GM13977 (cell line): ENCODE measurements at regions not wholly inside any gene's neighbourhood (a gene's known extent, or its start where the extent isn't known, plus 50 kb on each side); places are given as distances from the start of the nearest gene placed in this dataset.

Experiments used
- DNase-seq: peaks from one replicate; pipeline ENCODE4 v3.0.0; 2012; ENCODE audit warnings: low spot score
- in situ Hi-C: fragments of 300-500 bp; cut with MboI; formaldehyde crosslinking; loops from one replicate; pipeline ENCODE4 v1.12.0; 2022; ENCODE audit warnings: low sequenced_read_pairs, low pct_unique_long_range_greater_than_20kb, mixed read lengths, inconsistent platforms; ENCODE audit not compliant: unreplicated experiment
- TF ChIP-seq, protein P1 (sequence below): IDR thresholded peaks from 2 replicates; pipeline ENCODE4 v1.5.1; 2012; ENCODE audit warnings: mild to moderate bottlenecking, control low read depth; ENCODE audit not compliant: insufficient read depth; ENCODE audit errors: extremely low read depth, missing control alignments

DNA sequence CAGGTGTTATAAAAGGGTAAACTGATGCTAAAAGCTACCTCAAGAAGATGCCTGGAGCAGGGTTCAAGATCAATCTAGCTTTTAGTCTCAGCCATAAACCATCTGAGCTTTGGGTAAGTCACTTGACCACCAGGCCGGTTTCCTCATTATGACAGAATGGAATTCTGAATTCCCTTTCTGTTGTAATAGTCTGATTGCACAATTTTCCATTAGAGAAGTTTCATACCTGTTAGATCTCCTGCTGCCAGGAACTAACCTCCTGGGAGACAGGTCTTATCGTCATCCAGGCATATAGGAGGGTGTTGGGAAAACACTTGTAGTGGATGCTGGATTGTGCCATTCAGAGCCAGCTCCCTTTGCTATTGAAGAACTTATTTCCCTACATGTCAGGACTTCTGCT lies 272.5 kb downstream of the TDRD15 start:
- TF ChIP-seq, protein P1, sequence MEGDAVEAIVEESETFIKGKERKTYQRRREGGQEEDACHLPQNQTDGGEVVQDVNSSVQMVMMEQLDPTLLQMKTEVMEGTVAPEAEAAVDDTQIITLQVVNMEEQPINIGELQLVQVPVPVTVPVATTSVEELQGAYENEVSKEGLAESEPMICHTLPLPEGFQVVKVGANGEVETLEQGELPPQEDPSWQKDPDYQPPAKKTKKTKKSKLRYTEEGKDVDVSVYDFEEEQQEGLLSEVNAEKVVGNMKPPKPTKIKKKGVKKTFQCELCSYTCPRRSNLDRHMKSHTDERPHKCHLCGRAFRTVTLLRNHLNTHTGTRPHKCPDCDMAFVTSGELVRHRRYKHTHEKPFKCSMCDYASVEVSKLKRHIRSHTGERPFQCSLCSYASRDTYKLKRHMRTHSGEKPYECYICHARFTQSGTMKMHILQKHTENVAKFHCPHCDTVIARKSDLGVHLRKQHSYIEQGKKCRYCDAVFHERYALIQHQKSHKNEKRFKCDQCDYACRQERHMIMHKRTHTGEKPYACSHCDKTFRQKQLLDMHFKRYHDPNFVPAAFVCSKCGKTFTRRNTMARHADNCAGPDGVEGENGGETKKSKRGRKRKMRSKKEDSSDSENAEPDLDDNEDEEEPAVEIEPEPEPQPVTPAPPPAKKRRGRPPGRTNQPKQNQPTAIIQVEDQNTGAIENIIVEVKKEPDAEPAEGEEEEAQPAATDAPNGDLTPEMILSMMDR, result no peak
- DNase-seq, result no peak
- in situ Hi-C loops, result no loop called here

DNA sequence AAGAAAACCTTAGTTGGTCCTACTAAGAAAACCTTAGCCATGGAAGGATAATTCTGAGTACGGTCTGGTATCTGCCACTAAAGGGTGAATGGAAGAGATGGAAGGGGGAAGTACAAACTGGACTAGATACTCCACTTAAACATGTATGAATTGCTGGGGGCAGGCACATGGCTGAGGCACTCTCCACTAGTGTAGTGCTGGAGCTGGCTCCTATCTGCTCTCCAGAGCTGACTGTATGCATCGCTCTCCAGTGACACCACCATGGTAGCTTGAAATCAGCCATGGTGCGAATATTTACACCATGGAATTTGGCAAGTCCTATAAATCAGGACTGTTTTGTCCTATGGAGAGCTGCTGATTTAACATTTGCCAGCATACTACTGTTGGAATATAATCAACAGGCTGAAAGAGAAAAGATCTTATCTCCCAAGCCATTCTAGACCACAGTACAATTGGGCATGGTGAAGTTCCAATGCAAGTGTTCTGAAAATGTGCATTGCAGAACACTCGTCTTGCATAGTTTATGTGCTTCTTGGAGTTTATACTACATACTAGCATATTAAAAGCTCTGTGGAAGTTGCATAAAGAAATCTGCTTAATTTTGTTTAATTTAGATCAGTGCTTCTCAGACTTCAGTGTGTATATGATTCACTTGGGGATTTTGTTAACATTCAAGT lies 277.4 kb downstream of the TDRD15 start:
- no peak for DNase-seq
- TF ChIP-seq, protein P1, result no peak
- in situ Hi-C loops, result no loop called here

DNA sequence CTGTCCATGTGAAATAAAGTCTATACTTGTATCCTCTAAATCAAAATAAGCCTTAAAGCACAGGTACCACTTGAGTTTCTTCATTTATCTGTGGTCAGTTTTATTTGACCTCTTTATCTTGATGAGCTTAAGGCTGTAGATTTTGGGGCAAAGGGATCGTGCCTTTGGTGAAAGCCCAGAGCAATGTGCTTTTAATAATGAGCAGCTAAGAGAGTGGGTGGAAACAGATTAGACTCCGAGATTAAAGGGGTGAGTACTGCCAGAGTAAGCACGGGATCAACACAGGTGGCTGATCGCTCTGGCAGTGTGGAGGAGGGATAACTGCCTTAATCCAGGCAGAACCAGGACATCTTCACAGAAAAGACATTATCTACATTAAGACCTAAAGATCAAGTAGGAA lies 280.4 kb downstream of the TDRD15 start:
- no peak for DNase-seq
- in situ Hi-C loops, result no loop called here
- TF ChIP-seq, protein P1, result no peak

DNA sequence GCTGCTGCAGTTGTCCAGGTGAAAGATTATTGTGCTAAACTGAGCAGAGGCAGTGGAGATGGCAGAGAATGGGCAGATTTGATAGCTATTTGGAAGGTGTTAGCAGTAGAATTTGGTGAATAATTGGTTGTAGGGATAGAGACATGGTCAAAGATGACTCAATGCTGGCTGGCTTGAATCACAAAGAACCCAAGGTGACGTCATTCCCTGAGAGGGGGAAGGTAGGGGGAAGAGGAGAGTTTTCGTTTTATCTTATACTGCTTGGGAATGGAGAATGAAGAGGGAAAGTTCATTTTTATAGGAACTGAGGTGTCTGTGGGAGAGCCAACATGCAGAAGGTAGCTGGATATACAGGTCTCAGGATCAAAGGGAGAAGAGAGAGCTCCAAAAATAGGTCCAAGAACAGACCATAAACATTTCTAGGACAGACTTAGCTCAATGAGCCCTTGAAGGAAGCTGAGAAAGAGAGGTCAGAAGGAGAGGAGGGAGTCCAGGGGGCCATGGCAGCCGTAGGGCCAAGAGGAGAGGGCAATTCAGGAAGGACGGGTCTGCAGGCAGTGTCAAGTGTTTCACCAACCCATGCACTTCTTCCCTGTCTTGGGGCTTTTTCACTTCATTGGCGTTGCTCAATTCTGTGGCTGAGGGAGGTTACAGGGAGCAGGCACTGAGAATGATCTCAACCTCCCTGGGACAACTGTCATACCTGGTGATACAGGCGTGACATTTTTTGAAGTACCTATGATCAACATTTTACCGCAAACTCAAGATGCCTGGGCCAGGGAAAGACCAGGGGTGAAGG lies 281.3 kb downstream of the TDRD15 start:
- no peak for DNase-seq
- in situ Hi-C loops, result no loop called here
- TF ChIP-seq, protein P1, result no peak

DNA sequence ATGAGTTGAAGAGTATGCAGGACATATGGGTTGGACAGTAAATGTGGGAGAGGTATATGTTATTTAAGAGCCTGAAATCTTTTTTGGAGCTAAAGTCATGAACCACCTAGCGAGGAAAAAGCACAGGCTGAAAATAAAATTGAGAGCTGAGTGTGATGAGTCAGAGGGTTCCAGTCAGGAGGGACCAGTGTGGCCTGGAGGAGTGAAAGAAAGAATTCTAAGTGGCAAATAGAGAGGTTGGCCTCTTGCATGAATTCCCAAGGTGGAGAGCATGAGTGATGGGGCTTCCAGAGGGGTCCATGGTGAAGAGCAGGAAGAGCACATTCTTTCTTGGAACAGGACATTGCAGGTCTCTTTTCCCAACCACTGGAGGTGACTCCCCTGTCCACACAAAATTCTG lies 282.6 kb downstream of the TDRD15 start:
- in situ Hi-C loops, result no loop called here
- TF ChIP-seq, protein P1, result no peak
- no peak for DNase-seq

DNA sequence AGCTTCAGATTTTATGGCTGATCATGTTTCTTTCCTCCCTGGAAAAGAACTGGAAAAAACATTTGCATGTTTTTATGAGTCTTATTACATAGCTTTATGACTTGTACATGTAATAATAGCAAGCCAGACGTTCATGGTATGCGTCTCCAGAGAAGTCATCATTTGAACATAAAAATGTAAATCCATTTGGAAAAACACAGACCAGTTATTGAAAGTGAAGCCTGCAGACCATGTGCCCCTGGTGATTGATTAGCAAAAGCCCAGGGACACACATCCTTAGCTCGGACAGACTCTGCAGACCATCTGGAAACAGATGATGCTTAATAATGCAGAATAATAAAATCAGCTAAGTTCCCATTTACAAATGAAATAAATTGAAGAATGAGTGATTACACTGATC lies 283.1 kb downstream of the TDRD15 start:
- no peak for DNase-seq
- in situ Hi-C loops, result no loop called here
- TF ChIP-seq, protein P1, result no peak
